Embryonic facial prominence (tissue), 1 donor: ENCODE measurements at regions not wholly inside any gene's neighbourhood (a gene's known extent, or its start where the extent isn't known, plus 50 kb on each side); places are given as distances from the start of the nearest gene placed in this dataset.

Experiments
- DNase-seq: peaks from one replicate; pipeline ENCODE4 v3.0.0-alpha.2; 2016; ENCODE audit errors: extremely low spot score

GRCh38 chr3:86176445-86176784 is 814.5 kb downstream of the VGLL3 start:
- no peak for DNase-seq

GRCh38 chr3:86175593-86176444 is 815.1 kb downstream of the VGLL3 start:
- DNase-seq: no peak

DNA sequence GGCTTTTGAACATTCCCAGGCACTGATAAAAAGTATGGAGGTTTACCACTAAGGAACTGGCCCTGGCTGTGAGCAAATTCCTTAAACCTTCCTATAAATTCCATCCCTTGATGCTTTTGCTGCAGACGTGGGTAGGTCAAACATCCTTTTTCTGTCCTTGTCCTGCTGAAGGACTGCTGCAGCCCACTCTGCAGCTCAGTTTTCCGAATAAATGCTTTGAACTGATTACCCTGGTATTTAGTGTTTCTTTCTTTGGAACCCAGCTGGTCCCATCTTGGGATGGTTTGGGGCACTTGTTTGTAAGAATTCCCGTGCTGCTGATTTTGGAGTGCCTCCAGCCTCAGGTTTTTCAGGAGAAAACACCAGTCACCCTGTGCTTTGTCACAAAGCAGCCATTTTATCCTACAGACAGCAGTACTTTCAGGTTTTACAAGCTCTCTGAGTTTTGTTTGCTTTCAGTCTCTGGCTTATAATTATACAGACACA is 815.9 kb downstream of the VGLL3 start:
- no peak for DNase-seq

DNA sequence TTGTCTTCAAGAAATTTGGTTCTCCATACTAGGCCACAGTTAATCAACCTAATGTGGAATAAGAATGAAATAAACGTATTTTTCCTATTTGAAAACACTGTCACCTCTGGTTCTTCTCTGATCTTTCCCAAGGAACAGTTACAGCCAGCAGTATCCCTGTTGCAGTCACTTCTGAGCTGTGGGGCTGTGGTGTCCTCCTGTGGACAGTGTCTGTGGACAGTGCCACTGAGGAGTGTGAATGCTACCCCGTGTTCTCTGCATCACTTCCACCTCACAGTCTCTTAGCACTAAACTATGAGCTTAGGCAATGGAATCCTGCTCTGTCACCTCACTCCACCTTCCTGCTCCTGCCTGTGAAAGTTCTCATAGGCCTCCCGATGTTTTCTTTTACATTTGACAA is 817.5 kb downstream of the VGLL3 start:
- DNase-seq: no peak

- DNase-seq: no peak
Observed at GRCh38 chr3:86168512-86168911, 822.4 kb downstream of the VGLL3 start.

- DNase-seq: no peak
Observed at GRCh38 chr3:86162521-86162920, 828.4 kb downstream of the VGLL3 start.

GRCh38 chr3:86161493-86161892 is 829.5 kb downstream of the VGLL3 start:
- no peak for DNase-seq

- DNase-seq: no peak
Observed at GRCh38 chr3:86152620-86153019, 838.3 kb downstream of the VGLL3 start.

GRCh38 chr3:86149054-86149453 is 841.9 kb downstream of the VGLL3 start:
- no peak for DNase-seq

DNA sequence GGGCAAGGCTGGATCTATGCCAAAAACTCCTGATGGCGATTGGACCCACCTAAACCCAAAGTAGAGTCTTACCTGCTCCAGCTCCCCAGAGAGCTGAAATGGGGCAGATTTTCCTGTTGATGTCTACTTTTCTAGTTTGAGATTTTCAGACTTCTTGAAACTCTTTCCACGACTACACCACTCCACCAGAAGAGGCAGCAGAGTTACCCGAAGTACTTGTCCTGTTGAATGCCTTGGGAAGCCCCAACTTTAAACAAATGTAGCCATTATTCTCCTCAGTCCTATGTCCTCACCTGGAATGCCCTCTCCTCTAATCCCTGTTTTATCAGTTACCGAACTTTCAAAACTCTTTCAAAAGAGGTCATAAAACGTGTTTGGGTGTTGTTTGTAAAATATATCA is 843.8 kb downstream of the VGLL3 start:
- DNase-seq: no peak

DNA sequence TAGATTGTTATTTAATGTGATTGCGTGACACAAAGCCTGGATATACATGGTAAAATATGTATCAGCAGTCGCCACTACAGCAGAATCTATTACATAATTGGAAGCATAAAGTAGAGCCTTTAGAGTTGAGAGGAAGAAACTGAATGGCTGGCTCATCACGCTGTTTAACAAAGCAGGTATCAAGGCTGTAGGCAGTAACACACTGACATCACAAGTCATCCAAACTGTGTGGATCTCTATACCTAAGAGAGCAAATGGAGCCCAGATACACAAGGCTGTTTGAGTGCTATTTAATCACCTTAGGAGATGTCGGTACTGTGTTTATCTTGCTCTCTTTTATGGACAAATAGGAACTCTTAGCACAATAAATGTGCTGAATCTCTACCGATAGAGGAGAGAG is 864.4 kb downstream of the VGLL3 start:
- DNase-seq: no peak
